HCT116 (cell line): ENCODE measurements at regions not wholly inside any gene's neighbourhood (a gene's known extent, or its start where the extent isn't known, plus 50 kb on each side); places are given as distances from the start of the nearest gene placed in this dataset.

Experiments
- ATAC-seq: fragments of 200-7000 bp; cut with Tn5 transposase; 2 replicates; pipeline ENCODE4 v1.9.1; 2020; ENCODE audit warnings: mild to moderate bottlenecking, moderate library complexity
- BruUV-seq: library from RNA; stranded (reverse); fragments of 400-500 nt; replicated peaks from 2 replicates; lab custom pipeline; 2021; lab: Mats Ljungman, UMichigan
- CTCF ChIA-PET: fragments of 300-600 bp; sonication (Branson Sonifier 250); formaldehyde crosslinking; loops from one replicate; lab custom pipeline; 2021; ENCODE audit warnings: antibody characterized with exemption; lab: Charles Lee
- POLR2A ChIA-PET: fragments of 300-600, 350-600 bp; sonication (Branson Sonifier 250); formaldehyde crosslinking; loops from one replicate; lab custom pipeline; 2021; ENCODE audit warnings: antibody characterized with exemption; lab: Charles Lee
- RAD21 ChIA-PET, 2 experiments: fragments of 300-600 bp; sonication (Branson Sonifier 250); formaldehyde crosslinking; loops; one replicate each; lab custom pipeline; 2023; ENCODE audit warnings: low total read pairs in 2 of 2; ENCODE audit not compliant: uncharacterized antibody in 2 of 2, unreplicated experiment in 2 of 2, low non-redundant PET in 1 of 2; lab: Charles Lee
- DNase-seq: peaks from one replicate; pipeline ENCODE4 v3.0.0-alpha.2; 2010; ENCODE audit warnings: low read depth, low spot score
- H2AFZ ChIP-seq: fragments of 200-600 bp; shearing (Covaris generic), sonication (generic); 2 replicates; pipeline ENCODE4 v1.6.1; 2017; ENCODE audit warnings: low read depth, mixed run types, mixed read lengths, antibody characterized with exemption, low read length; ENCODE audit not compliant: poor library complexity, severe bottlenecking
- H3K27ac ChIP-seq: 2 replicates; pipeline ENCODE4 v1.5.1; 2012; ENCODE audit warnings: low read depth, low read length
- H3K27me3 ChIP-seq: fragments of 200-600 bp; sonication (generic); 2 replicates; pipeline ENCODE4 v1.6.1; 2016; ENCODE audit warnings: mixed run types, low read length, mixed read lengths; ENCODE audit not compliant: insufficient read depth
- H3K36me3 ChIP-seq, 2 experiments: fragments of 200-500 bp in 1 of 2; fragments of 200-600 bp in 1 of 2; sonication (Bioruptor generic) in 1 of 2; sonication (generic) in 1 of 2; 2 replicates each; pipeline versions ENCODE4 v1.5.1 to v1.6.1; 2014 to 2016; ENCODE audit warnings: low read length in 2 of 2, inconsistent platforms in 1 of 2, mixed read lengths in 1 of 2, mixed run types in 1 of 2; ENCODE audit not compliant: insufficient read depth in 2 of 2, control insufficient read depth in 1 of 2
- H3K4me1 ChIP-seq, 2 experiments: fragments of 200-600 bp in 1 of 2; sonication (generic) in 1 of 2; 2 replicates each; pipeline versions ENCODE4 v1.5.1 to v1.6.1; 2012 to 2017; ENCODE audit warnings: low read length in 2 of 2, inconsistent platforms in 1 of 2, mild to moderate bottlenecking in 1 of 2, mixed read lengths in 1 of 2, mixed run types in 1 of 2, moderate library complexity in 1 of 2; ENCODE audit not compliant: insufficient read depth in 2 of 2, control insufficient read depth in 1 of 2
- H3K4me2 ChIP-seq: fragments of 200-600 bp; sonication (generic); 2 replicates; pipeline ENCODE4 v1.6.1; 2017; ENCODE audit warnings: mixed run types, low read length, mixed read lengths
- H3K4me3 ChIP-seq, 2 experiments: fragments of 200-600 bp in 1 of 2; sonication (generic) in 1 of 2; replicated peaks in 1 of 2; 2 replicates each; pipeline ENCODE4 v1.5.1; 2011 to 2016; ENCODE audit warnings: low read length in 2 of 2, control low read depth in 1 of 2, low read depth in 1 of 2, mild to moderate bottlenecking in 1 of 2, mixed read lengths in 1 of 2, mixed run types in 1 of 2
- H3K79me2 ChIP-seq: fragments of 200-600 bp; sonication (generic); 2 replicates; pipeline ENCODE4 v1.6.1; 2017; ENCODE audit warnings: mild to moderate bottlenecking, mixed run types, low read length, moderate library complexity, mixed read lengths; ENCODE audit not compliant: insufficient read depth
- H3K9ac ChIP-seq: fragments of 200-600 bp; sonication (generic); 2 replicates; pipeline ENCODE4 v1.6.1; 2016; ENCODE audit warnings: low read length, mixed read lengths
- H3K9me2 ChIP-seq: fragments of 200-600 bp; sonication (generic), shearing (Covaris generic); 2 replicates; pipeline ENCODE4 v1.6.1; 2017; ENCODE audit warnings: mixed run types, mild to moderate bottlenecking, moderate library complexity; ENCODE audit not compliant: insufficient read depth
- H3K9me3 ChIP-seq, 2 experiments: fragments of 200-500 bp in 1 of 2; fragments of 200-600 bp in 1 of 2; sonication (Bioruptor generic) in 1 of 2; sonication (generic) in 1 of 2; 2 replicates each; pipeline ENCODE4 v1.6.1; 2014 to 2017; ENCODE audit warnings: low read length in 2 of 2, mixed read lengths in 2 of 2, inconsistent platforms in 1 of 2, low read depth in 1 of 2, mild to moderate bottlenecking in 1 of 2, mixed run types in 1 of 2, moderate library complexity in 1 of 2; ENCODE audit not compliant: control insufficient read depth in 1 of 2, insufficient read depth in 1 of 2
- H4K20me1 ChIP-seq: fragments of 200-600 bp; sonication (generic), shearing (Covaris generic); 2 replicates; pipeline ENCODE4 v1.6.1; 2017; ENCODE audit warnings: mixed run types, mild to moderate bottlenecking, moderate library complexity; ENCODE audit not compliant: insufficient read depth
- ATF3 ChIP-seq: IDR thresholded peaks from 2 replicates; pipeline ENCODE4 v1.6.1; 2012
- CBX3 ChIP-seq: IDR thresholded peaks from 2 replicates; pipeline ENCODE4 v1.6.1; 2012; ENCODE audit warnings: low read depth
- CTCF ChIP-seq, 3 experiments: fragments of 200-600 bp in 1 of 3; sonication (generic) in 1 of 3; IDR thresholded peaks in 2 of 3; conservative IDR thresholded peaks in 1 of 3; 2 replicates each; pipeline ENCODE4 v1.5.1; 2012 to 2017; ENCODE audit warnings: low read depth in 2 of 3, low read length in 2 of 3, antibody characterized with exemption in 1 of 3, borderline replicate concordance in 1 of 3, control low read depth in 1 of 3, mild to moderate bottlenecking in 1 of 3, mixed read lengths in 1 of 3, mixed run types in 1 of 3, moderate library complexity in 1 of 3; ENCODE audit not compliant: insufficient read depth in 1 of 3
- EGR1 ChIP-seq: IDR thresholded peaks from 2 replicates; pipeline ENCODE4 v1.6.1; 2012; ENCODE audit warnings: low read depth
- FOSL1 ChIP-seq: IDR thresholded peaks from 2 replicates; pipeline ENCODE4 v1.6.1; 2012; ENCODE audit warnings: low read depth
- POLR2A ChIP-seq: IDR thresholded peaks from 2 replicates; pipeline ENCODE4 v1.7.0; 2011; ENCODE audit warnings: borderline replicate concordance; ENCODE audit not compliant: insufficient read depth, insufficient read length; ENCODE audit errors: extremely low read depth
- POLR2AphosphoS5 ChIP-seq: IDR thresholded peaks from 2 replicates; pipeline ENCODE4 v1.6.1; 2011; ENCODE audit warnings: mild to moderate bottlenecking, low read depth, low read length, moderate library complexity
- REST ChIP-seq: IDR thresholded peaks from 2 replicates; pipeline ENCODE4 v1.6.1; 2012; ENCODE audit warnings: low read depth
- SP1 ChIP-seq: IDR thresholded peaks from 2 replicates; pipeline ENCODE4 v1.6.1; 2012; ENCODE audit warnings: low read depth
- SRF ChIP-seq: IDR thresholded peaks from 2 replicates; pipeline ENCODE4 v1.6.1; 2012; ENCODE audit warnings: low read depth
- ZBTB33 ChIP-seq: IDR thresholded peaks from 2 replicates; pipeline ENCODE4 v1.6.1; 2011; ENCODE audit warnings: mild to moderate bottlenecking, low read length, moderate library complexity; ENCODE audit not compliant: insufficient replicate concordance; ENCODE audit errors: extremely low read depth
- ZNF274 ChIP-seq: fragments of 200-500 bp; sonication (Bioruptor generic); IDR thresholded peaks from 2 replicates; pipeline ENCODE4 v1.6.1; 2014; ENCODE audit warnings: mild to moderate bottlenecking, low read depth, low read length, inconsistent platforms
- intact Hi-C: fragments of 100-400 bp; cut with micrococcal nuclease; formaldehyde crosslinking; loops from 2 replicates; pipeline ENCODE4 v1.10.0; 2022

- TF ChIP-seq REST (no peak), POLR2AphosphoS5 (no peak), SRF (no peak), ZNF274 (no peak)
These were observed 376.1 kb downstream of the LMO7 start (continued) for GRCh38 chr13:76012091-76012721.

GRCh38 chr13:76009267-76009890 lies 373.2 kb downstream of the LMO7 start:
- Histone ChIP-seq H3K9ac (no peak overlapping the region), H3K79me2 (no peaks in the 10 kb centered on the region), H3K27me3 (no peaks in the 10 kb centered on the region; the same call in 1 of the 2 replicates), H3K9me2 (no peaks in the 10 kb centered on the region), H3K4me1 (peaks cover 0 to 3% of the 10 kb centered on the region in 2 experiments; a peak in 2 of 4 replicates), H3K36me3 (no peaks in the 10 kb centered on the region), H3K9me3 (no peaks in the 10 kb centered on the region), H4K20me1 (no peaks in the 10 kb centered on the region), H3K27ac (no peak overlapping the region), H3K4me3 (no peak overlapping the region), H2AFZ (no peak overlapping the region), H3K4me2 (no peak overlapping the region)
- POLR2A ChIA-PET = interaction anchor here (0.9 kb wide), 1 partner anchor 36 kb away, joined by 3 read pairs; no protein-coding TSS in a partner anchor
- BruUV-seq = no TSS peak
- ATAC-seq (no peak), DNase-seq (no peak)
- RAD21 ChIA-PET = no interaction called here
- CTCF ChIA-PET = no interaction called here
- intact Hi-C loops = no loop called here
- TF ChIP-seq CTCF (IDR thresholded peaks at IDR 0.05 in 2 of 3, conservative IDR thresholded peaks at IDR 0.05 in 1 of 3; ENCODE audit: borderline replicate concordance in 1 of 3, insufficient read depth in 1 of 3, low read depth in 2 of 3, low read length in 2 of 3) = no peak
- TF ChIP-seq ATF3 = no peak
- TF ChIP-seq ZBTB33 = no peak
- TF ChIP-seq FOSL1 = no peak
- TF ChIP-seq SP1 = no peak
- no peak for TF ChIP-seq EGR1
- no peak for TF ChIP-seq CBX3
- no peak for TF ChIP-seq SRF
- no peak for TF ChIP-seq POLR2A
